LNCaP clone FGC (cell line): ENCODE measurements at regions not wholly inside any gene's neighbourhood (a gene's known extent, or its start where the extent isn't known, plus 50 kb on each side); places are given as distances from the start of the nearest gene placed in this dataset.
"Not testable (repeated sequence)": the region's sequence is repeated elsewhere in the genome, so short reads cannot be mapped to it uniquely, and the experiment has no call there.

ENCODE experiments used
- DNase-seq: peaks from one replicate; pipeline ENCODE4 v3.0.0-alpha.2; 2011; ENCODE audit warnings: low read depth
- H3K4me3 ChIP-seq: 2 replicates; pipeline ENCODE4 v1.5.1; 2011; ENCODE audit warnings: mild to moderate bottlenecking, low read depth, low read length, control low read depth
- CTCF ChIP-seq: IDR thresholded peaks from 2 replicates; pipeline ENCODE4 v1.5.1; 2012; ENCODE audit warnings: mild to moderate bottlenecking; ENCODE audit not compliant: control insufficient read depth, insufficient read depth; ENCODE audit errors: extremely low read depth

- no peak for DNase-seq
- TF ChIP-seq CTCF = no peak
- H3K4me3 ChIP-seq = no peak overlapping the region
Measured at GRCh38 chr6:84579404-84579803, 185.0 kb downstream of the TBX18 start.

DNA sequence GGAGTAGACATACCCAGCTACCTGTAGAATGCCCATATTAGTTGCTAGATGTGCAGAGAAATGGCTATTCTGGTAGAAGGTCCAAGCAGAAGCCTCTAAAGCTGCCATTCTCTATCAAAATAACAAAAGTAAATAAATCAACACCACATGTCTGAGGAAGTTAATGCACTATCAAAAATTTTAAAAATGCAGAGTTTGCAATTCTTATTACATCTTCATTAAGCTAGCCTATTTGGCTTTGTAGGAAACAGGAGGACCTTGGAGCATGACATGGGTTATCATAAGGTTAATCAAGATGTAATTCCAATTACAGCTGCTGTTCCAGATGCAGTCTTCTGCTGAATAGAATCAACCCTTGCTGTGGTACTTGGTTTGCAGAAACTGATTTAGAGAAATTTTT, 188.4 kb downstream of the TBX18 start:
- TF ChIP-seq CTCF = no peak
- H3K4me3 ChIP-seq = no peak overlapping the region
- DNase-seq = no peak

DNA sequence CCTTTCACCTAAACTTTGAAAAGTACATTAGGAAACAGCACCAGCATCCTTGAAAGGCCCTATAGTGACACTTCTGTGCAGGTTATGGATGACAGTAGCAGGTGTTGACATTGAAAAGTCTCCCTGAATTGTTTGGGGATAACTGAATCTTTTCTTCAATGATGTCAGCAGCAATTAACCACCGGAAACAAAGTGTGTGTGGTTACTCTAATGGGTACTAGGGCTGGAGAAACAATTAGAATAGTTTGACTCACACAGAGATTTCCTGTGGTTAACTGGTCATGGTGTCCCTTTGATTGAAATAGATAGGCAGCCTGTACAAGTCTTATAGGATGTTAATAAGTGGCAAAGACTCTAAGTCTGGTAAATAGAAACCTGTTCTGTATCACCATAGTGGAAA, 189.1 kb downstream of the TBX18 start:
- H3K4me3 ChIP-seq = no peak overlapping the region
- no peak for TF ChIP-seq CTCF
- DNase-seq = no peak

- no peak for DNase-seq
- no peak for TF ChIP-seq CTCF
- no peak overlapping the region for H3K4me3 ChIP-seq
Measured at GRCh38 chr6:84569882-84570281, 194.5 kb downstream of the TBX18 start.

GRCh38 chr6:84568971-84569370, 195.4 kb downstream of the TBX18 start:
- no peak overlapping the region for H3K4me3 ChIP-seq
- no peak for TF ChIP-seq CTCF
- no peak for DNase-seq

- DNase-seq = not testable (repeated sequence)
Measured at GRCh38 chr6:84565718-84566117, 198.7 kb downstream of the TBX18 start.

GRCh38 chr6:84560436-84561390, 203.7 kb downstream of the TBX18 start:
- H3K4me3 ChIP-seq = no peak overlapping the region
- DNase-seq = no peak
- no peak for TF ChIP-seq CTCF

More at GRCh38 chr6:84565718-84566117, 198.7 kb downstream of the TBX18 start:
- H3K4me3 ChIP-seq = not testable (repeated sequence)
